Spleen (tissue), 3 donors: ENCODE measurements at regions not wholly inside any gene's neighbourhood (a gene's known extent, or its start where the extent isn't known, plus 50 kb on each side); places are given as distances from the start of the nearest gene placed in this dataset.

Source experiments
- POLR2A ChIP-seq, 3 donors: fragments of 450-650 bp; IDR thresholded peaks; one replicate each; pipeline ENCODE4 v1.5.1; 2017; ENCODE audit warnings: antibody characterized with exemption in 3 of 3, mild to moderate bottlenecking in 1 of 3
- POLR2AphosphoS5 ChIP-seq, 3 donors: sonication (generic); formaldehyde crosslinking; IDR thresholded peaks; one replicate each; pipeline ENCODE4 v1.5.1; 2017; ENCODE audit warnings: antibody characterized with exemption in 3 of 3

DNA sequence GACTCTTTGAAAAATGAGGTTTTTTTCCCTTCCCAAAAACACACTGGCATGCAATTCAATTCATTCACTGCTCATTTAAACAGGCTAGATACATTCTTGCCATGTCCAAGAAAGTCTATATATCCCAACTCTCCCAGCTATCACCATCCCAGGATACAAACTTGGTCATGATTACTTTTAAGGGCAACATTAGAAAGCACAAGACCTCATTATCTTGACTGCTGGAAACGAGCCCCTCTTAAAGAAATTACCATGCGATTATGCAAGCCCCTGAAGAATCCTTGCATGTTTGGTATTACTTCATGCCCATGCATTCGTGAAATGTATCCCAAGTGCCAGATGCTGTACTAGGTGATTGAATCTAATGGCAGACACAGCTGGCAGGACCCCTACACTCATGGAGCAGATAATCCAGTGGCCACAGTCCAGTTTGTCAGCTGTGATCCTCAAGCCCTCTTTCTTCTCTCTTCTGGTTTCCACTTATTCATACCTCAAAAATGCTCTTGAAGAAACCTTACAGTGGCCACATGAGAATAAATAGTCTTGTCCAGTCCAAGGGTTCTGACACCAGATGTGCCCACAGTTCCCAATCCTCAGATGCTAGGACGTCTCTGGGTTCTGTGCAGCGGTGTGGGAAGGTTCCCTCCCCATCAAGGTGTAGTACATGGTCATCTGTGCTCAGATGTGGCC is 103.7 kb upstream of the HABP2 start:
- TF ChIP-seq POLR2AphosphoS5 (IDR thresholded peaks at IDR 0.05) = no peak
- no peak for TF ChIP-seq POLR2A (IDR thresholded peaks at IDR 0.05)
